ENCODE measurements at regions not wholly inside any gene's neighbourhood (a gene's known extent, or its start where the extent isn't known, plus 50 kb on each side); places are given as distances from the start of the nearest gene placed in this dataset.
A peak's percentile ranks its signal among the peaks of the same experiment; 100 is the strongest.

DNA sequence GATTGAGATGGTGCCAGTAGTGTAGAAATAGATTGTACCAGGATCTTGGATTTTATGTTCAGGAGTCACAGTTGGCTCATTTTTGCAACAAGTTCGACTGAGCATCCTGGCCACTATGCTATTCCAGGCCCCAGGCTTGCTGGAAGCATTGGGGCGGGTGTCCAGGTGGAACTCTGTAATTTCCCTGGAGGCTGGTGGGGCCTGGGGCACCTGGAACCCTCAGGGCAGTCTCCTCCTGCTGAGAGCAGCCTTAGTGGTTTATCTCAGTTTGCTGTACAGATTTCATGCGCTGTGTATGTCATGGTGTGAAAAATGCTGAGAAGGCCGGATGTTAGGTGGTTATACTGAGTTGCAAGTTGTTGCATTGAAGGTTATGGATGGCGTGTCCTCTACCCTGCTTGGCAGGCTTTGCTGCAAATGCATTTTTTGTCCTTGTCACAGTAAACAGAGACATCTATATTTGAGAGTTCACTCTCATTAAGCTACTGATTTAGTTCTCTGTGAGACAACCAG is 135.1 kb upstream of the MYLIP start:
- no peak for DNase-seq

DNA sequence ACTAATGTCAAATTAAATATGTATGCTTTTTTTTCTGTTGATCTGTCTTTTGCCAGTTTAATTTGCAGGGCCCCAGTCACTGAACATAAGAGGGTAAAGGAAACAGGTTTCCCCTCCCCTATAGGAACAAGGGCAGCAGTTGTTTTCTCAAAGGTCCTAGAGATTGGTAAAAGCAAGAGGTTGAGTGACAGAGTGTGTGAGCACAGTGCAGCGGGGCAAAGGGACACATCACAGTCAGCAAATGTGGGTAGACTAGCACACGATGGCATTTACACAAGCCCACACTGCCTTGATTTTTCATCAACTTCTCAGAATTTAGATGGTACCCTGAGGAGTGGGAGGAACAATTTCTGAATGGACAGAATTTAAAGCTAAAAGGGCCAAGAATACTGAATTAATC is 138.7 kb upstream of the MYLIP start:
- DNase-seq, result no peak

DNA sequence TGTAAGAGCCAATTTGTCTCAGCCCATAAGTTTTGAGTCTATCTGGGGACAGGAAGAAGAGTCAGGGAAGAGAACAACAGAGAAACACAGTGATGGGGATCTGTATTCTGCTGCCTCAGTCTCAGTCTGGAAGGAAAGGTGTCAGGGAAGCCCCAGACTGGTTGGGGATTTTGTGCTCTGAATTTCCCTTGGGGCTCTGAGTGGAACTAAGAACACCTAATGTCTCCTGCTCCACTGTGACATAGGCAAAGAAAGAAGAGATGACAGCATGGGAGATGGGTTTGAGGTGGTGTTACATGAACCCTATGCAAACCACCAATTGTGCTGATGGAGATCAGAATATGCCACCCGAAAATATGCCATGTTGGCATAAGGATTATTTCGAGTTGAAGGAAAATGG is 139.5 kb upstream of the MYLIP start:
- DNase-seq, result no peak

DNA sequence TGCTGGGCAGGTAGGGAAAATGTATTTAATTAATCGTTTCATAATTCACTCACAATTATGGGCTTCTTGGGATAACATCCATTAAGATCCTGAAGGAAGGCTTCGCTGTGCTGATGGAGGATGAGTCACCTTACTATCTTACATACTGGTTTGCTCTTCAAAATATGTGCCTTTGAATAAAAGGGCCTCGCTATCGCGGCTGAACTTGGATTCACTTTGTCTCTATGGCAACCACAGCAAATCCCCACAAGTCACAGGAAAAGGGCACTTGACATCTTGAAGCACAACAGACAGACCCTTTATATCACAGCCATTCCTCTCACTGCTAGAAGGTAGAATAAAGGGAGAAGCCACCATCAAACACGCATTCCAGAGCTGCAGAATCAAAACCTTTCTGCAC is 141.3 kb upstream of the MYLIP start:
- DNase-seq, result no peak

DNA sequence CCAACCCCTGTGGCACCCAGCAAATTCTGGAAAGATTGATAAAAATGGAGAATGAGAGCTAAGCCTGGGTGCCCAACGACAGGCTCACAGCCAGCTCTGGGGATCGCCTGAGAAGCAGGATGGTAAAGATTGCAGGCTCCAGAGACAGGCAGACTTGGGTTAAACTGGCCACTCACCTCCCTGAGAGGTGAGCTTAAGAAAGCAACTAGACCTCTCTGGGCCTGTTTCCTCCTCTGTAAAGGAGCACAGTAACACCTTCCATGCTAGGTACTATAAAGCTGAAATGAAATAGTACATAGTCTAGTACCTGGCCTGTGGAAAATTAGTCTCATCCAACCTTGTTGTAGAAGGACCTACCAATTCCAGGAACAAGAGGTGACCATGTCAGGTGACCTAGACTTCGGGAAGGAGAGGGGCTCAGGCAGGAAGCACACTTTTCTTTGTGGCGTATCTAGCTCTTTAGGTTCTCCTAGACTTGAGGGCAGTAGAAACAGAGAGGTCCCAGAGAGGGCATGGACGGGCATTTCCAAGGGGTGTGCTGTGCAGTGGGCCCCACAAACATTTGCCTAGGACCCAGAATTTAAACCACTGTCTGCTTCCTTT is 142.8 kb upstream of the MYLIP start:
- DNase-seq, result no peak

DNA sequence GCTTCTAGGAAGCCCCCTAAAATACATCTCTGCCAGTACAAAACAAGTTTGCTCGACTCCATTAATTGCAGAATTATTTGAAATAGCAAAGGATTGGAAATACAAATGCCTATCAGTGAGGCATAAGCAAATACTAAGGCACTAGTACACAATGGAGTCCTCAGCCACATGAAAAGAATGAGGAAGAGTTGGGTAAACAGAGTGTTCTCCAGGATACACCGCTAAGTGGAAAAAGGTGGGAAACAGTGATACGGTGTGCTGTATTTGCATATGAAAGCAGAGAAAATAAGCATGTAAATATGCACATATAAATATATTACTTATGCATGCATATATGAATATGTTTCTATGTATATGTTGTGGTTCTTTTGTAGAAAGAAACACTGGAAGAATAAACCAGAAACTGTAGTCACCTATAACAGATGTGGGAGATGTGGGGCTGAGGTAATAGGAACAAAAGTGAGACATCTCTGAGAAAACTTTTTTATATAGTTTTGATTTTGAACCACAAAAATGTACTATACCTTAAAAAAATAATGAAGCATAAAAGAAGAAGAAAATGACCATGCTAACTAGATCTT is 143.4 kb upstream of the MYLIP start:
- DNase-seq, result no peak

DNA sequence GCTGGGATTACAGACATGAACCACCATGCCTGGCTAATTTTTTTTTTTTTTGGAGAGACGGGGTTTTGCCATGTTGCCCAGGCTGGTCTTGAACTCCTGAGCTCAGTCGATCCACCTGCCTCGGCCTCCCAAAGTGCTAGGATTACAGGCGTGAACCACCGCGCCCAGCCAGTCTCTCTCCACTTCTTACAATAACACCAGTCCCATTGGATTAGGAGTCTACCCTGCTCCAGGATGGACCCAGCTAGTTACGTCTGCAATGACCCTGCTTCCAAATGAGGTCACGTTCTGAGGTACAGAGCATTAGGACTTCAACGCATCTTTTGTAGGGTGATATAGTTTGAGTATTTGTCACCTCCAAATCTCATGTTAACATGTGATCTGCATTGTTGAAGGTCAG is 146.9 kb upstream of the MYLIP start:
- DNase-seq, result no peak

DNA sequence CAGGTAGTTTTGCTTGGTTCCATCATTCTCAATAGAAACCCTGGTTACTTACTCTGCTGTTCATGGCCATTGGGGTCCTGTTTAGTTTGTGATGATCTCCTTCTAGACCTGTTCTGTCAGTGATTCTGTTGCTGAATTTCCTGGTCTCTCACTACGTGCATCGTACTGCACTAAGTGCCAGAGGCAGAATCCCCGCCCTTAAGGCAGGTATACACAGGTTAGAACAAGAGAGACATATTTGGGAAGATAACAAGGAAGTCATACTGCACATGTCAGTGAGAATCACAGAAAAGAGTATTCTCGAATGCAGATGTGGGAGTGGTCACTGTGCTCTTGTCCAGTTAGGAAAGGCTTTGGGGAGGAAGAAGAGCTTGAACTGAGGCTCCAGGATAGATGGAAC is 148.1 kb upstream of the MYLIP start:
- DNase-seq, result no peak

DNA sequence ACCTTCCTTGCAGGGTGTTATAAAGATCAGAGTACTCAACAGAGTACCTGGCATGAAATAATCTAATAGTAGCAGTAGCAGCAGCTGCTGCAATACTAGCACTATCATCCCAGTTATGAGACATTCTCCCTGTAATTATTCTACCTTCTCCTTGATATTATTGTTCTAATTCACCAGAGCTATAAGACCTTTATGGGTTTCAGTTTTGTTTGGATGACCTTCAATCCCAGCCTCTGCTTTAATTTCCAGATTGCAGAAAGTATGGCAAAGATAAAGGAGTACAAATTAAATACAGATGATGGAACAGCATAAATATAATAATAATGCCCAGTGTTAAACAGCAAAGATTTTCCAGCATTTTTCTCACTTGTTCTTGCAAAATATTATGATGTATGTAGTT is 150.5 kb upstream of the MYLIP start:
- no peak for DNase-seq

DNA sequence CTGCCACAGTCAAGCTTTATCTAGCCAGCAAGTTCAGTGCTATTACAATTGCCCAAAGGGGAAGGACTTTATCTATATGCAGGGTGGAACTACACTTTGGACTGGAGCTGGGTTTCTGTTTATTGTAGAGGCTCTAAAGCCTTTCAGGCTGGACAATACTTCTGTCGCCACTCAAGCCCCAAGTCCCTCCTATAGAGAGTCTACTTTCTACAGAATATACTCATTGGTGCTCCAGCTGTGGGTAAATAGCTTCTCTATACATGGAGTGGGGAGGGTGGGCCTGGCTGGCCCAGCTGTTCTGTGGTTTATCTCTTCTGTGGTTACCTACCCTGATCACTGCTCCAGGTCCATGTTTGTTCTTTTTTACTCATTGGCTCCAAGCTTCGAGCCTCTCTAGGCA is 151.8 kb upstream of the MYLIP start:
- DNase-seq, result no peak

DNA sequence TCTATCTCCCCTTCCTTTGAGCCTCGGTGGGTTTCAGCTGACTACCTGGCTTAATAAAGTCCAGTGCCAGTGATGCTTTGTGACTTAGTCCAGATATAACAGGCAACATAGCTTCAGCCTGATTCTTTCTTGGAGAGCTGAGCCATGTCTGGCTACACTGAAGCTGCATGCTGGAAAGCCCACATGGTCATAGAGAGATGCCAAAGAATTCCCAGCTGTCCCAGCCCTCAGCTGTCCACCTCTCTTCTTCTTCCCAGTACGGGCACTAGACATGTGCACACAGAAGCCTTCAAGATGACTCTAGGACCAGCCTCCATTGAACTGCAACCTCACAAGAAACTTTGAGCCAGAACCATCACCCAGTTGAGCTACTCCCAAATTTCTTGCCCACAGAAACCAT is 154.1 kb upstream of the MYLIP start:
- no peak for DNase-seq

DNA sequence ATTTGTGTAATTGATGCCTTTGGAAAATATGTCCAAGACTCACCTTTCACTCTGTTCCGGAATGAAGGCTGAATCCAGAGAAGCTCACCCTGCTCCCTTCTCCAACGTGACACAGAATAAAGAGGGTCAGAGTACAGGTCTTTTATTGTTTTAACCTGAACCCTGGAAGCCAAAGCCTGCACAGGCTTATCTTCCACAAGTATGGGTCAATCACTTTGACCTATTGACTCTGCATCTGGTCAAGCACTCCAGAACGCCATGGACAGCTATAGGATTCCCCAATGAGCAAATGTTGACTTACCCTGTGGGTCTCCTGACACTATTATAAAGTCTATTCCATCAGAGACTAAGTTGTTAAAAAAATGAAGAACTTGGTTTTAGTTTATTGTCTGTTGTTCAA is 158.4 kb upstream of the MYLIP start:
- DNase-seq, result no peak

DNA sequence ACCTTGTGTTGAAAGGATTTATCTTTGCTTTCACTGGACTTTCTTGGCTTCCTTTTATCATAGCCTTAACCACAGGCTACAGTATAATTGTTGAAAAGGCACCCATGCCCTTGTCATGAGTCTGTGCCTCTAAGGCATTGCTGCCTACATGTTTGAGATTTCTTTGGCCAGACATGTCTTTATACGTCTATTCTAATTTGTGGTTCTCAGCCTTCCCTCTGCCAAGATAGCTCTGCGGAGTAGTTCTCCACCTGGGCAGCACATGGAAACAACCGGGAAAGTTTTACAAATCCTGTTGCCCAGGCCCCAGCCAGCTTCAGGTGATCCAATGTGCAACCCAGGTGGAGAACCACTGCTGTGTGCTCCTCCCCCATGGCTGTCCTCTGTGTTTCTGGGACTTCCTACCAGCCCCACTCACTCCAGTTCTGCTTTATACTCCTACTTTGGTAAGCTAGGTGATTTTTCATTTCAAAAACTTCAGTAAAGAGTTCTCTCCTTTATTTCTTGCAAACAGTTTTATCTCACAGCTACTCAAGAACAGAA is 159.6 kb upstream of the MYLIP start:
- no peak for DNase-seq

DNA sequence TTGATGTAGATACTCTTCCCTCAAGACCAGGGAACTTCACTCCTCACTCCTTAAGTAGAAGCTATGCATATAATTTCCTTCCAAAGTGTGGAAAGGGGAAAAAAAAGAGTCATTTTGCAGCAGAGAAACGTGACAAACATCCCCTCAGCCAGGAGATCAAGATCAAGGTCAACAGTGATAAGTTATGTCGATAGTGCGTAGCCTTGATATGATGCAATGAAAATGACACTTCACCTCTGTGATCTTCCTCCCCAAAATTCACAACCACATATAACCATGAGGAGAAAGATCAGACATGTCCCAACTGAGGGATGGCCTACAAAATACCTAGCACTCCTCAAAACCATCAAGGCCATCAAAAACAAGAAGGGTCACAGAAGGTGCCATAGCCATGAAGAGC is 160.4 kb upstream of the MYLIP start:
- DNase-seq, result no peak

DNA sequence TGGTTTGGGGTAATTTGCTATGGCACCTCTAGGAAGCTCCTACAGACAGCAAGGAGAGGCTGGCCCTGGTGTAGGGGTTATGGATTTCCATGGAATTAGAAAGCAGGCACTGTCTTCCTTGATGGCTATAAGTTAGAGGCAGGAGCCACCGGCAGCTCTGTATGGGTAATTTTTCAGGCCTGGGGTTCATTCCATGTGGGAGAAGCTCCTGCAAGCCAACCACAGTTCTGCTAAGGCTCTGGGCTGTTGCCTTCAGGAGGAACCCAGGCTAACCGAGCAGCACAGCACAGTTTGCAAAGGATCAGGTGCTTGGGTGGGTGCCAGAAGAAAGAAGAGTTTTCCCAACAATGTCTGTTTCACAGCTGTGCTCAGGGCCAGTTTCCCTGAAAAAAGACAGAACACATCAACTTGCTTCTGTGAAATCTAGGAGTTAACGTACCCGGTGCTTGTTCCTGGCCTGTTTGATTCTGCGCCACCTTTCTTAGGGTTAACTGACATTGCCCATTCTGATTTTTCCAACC is 162.8 kb upstream of the MYLIP start:
- no peak for DNase-seq

DNA sequence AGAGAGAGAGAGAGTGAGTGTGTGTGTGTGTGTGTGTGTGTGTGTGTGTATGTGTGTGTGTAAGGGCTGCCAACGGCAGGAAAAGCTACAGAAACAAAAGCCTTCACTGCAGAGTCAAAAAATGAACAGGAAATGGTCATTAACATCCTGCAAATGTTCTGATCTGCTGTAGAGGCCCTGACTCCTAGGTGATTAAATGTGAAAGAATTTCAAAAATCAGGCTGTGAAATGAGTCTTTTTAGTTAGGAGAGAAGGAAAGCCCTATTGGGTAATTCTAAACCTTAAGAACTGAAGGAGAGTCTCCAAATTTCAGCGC is 166.5 kb upstream of the MYLIP start:
- DNase-seq, result peak; percentile 96

DNA sequence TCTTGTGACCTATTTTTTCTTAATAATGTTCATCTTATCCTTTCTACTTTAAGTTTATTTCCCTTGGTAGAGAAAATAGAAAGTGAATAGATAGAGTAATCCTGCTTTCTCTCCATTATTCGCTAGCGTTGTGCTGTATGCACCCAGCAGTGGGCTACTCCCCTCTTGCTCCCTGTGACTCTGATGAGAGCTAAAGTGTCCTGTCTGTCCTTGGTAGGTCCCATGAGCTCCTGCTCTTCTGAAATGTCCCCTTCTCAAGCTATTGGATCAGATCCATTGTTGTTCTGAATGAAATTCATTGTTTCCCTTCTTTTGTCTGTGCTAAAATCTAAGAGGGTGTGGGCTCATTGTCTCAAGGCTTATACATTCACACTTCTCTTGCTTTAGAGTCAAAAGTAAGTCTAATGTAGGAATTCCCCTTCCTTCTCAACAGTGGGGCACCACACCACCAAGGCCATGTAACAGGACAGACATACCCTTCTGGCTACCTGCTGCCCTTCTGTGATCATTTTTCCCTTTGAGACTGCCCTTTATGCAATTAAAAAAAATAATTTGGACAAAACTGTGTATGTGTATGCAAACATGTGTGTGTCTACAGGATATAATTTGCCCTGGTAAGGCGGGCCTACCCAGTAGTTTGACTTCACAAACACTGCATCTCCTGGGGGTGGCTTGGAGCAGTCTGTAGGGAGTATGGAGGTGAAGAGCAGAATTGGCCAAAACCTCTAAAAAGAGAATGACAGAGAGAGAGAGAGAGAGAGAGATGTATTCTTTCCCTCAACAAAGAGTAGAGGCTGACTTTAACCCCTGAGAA is 167.0 kb upstream of the MYLIP start:
- peak; percentile 40 for DNase-seq

DNA sequence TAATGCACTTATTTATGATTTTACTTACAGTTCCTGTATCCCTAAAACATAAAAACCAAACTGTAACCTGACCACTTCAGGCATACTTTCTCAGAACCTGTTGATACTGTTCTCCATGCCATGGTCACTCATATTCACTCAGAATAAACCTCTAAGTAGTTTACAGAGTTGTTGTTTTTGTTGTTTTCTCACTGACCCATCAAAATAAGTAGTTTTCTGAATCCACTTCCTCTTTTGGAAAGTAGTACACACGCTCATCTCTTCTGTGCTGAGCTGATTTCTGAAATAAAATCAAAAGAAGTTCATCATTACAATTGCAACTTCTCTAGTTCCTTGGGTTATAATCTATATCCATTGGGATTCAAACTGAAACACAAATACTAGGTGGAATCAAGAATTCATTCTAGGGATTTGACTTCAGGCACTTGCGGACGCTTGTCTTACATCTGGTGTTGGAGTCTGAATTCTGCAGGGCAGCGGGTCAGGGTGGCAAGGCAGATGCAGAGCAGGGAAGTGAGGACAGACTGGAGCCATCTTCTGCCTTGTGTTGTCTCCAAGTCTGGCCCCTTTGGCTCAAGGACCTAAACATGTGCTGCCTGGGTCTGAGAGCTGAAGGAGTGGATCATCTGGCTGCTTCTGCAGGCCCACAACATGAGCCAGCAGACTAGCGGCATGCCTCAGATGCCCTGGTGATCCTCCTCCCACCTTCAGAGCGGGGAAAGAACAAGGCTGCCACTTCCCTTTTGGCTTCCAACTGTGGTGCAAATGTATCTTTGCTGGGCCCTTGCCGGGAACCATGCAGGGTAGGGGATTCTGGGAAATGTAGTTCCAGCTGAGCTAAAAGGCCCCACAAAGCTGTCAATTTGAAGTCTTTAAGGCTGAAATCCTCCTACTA is 167.9 kb upstream of the MYLIP start:
- peak; percentile 26 for DNase-seq

DNA sequence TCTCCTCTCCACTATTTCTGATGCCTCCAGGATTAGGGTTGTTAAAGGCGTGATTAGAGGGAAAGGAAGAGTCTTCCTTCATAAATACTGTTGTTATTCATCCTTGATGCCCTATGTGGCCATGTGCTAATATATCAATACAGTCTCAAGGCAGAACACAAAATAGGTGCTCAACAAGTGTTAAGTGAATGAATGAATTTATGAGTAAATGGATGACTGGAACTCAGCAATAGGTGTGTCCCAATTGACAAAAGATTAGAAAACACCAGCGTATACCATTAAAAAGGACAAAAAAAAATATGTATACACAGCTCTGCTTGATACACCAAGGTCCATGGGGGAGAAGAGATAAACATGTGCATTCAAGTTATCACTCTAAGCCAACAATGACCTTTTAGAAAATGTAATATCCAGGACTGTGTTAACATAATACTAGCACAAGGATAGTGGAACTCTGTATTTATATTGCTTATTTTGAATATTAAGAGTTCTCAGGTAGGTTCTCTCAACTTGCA is 171.2 kb upstream of the MYLIP start:
- DNase-seq, result no peak

DNA sequence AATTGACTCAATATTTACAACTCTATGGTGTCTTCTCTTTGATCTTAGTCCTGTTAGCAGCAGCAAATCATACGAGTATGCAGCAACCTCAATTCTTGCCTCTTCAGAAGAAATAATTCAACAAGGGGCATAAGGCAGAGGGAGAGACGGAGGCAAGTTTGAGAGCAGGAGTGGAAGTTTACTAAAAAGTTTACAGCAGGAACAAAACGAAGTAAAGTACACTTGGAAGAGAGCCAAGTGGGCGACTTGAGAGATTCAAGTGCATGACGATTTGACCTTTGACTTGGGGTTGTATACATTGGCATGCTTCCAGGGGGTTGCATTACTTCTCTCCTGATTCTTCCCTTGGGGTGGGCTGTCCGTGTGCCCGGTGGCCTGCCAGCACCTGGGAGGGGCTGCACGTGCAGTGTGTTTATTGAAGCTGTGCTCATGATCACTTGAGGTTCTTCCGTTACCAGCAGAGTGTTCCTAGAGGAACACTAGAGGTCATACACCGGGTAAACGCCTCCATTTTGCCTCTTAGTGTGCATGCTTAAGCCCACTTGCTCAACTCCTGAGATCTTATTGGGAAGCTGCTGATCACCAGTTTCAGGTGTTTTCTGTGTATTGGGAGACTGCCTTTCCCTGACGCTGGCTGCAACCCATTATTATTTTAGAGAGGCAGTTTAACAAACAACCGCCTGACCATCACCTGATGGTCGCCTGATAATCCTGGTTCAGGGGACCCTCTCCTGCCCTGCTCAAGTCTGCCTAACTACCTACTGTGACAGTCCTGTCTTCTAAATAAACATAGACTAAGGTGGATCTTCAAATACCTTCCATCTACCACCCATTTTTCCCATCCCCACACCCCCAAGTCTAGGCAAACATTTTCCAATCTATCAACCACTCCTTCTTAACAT is 172.4 kb upstream of the MYLIP start:
- DNase-seq, result peak; percentile 66

DNA sequence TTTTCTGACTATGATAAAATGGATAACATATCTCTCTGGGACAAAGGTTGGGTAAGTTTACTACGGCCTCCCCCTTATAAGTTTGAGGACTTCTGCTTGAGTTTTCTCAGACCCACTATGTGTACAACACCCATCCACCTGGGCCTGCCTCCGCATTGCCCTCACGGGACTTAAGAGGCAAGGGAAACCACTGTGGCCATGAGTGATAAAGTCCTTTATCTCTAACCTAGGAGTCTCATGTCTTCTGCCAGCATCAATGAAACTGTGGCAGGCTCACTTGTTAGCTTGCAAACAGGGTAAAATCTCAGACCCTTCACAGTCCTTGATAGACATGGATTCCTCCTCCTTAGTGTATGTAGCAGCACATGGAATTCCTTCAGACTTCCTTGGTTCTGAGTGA is 173.4 kb upstream of the MYLIP start:
- no peak for DNase-seq
